Gastrocnemius medialis (tissue), 4 donors: ENCODE measurements at regions not wholly inside any gene's neighbourhood (a gene's known extent, or its start where the extent isn't known, plus 50 kb on each side); places are given as distances from the start of the nearest gene placed in this dataset.

Experiments
- ATAC-seq, 2 donors: fragments of 150-250 bp; one replicate each; pipeline ENCODE4 v1.9.1; 2016
- DNase-seq, 2 donors: peaks; one replicate each; pipeline ENCODE4 v3.0.0-alpha.2; 2019
- H3K27ac ChIP-seq, 4 donors: fragments of 200-600 bp; sonication (generic); 1 replicate in 1 of 4; 2 replicates in 3 of 4; pipeline ENCODE4 v1.5.1; 2016 to 2018; ENCODE audit warnings: mild to moderate bottlenecking in 2 of 4, moderate library complexity in 1 of 4
- H3K27me3 ChIP-seq, 3 donors: fragments of 200-600 bp; sonication (generic) in 2 of 3; 1 replicate in 1 of 3; 2 replicates in 2 of 3; pipeline versions ENCODE4 v1.5.1 to v1.6.0; 2016 to 2019; ENCODE audit warnings: mild to moderate bottlenecking in 1 of 3, moderate library complexity in 1 of 3
- H3K36me3 ChIP-seq, 2 donors: fragments of 200-600 bp; sonication (generic) in 1 of 2; one replicate each; pipeline ENCODE4 v1.5.1; 2017 to 2018
- H3K4me1 ChIP-seq, 2 donors: fragments of 200-600 bp; sonication (generic) in 1 of 2; one replicate each; pipeline ENCODE4 v1.5.1; 2016 to 2017; ENCODE audit warnings: mild to moderate bottlenecking in 2 of 2
- H3K4me3 ChIP-seq, 4 donors: fragments of 200-600 bp; sonication (generic) in 3 of 4; 1 replicate in 1 of 4; 2 replicates in 3 of 4; pipeline ENCODE4 v1.5.1; 2016 to 2019; ENCODE audit warnings: mild to moderate bottlenecking in 2 of 4
- H3K9me3 ChIP-seq, 3 donors: fragments of 200-600 bp; sonication (generic) in 2 of 3; 1 replicate in 1 of 3; 2 replicates in 2 of 3; pipeline ENCODE4 v1.5.1; 2016 to 2019
- POLR2A ChIP-seq, 2 donors: fragments of 450-650 bp; IDR thresholded peaks; one replicate each; pipeline ENCODE4 v1.6.1; 2017; ENCODE audit warnings: antibody characterized with exemption in 2 of 2, mild to moderate bottlenecking in 2 of 2, moderate library complexity in 2 of 2
- in situ Hi-C, 4 donors: fragments of 200-750 bp; cut with MboI; loops; one replicate each; pipeline versions ENCODE4 v1.15.0 to v1.8.0; 2017; ENCODE audit warnings: low sequenced_read_pairs in 4 of 4
- intact Hi-C: fragments of 100-400 bp; cut with DNase I; formaldehyde crosslinking; loops from one replicate; pipeline ENCODE4 v1.15.1; 2023; ENCODE audit warnings: low total_unique reads
- TF ChIP-seq, protein P1 (sequence below), 5 experiments: fragments of 450-650 bp in 3 of 5; fragments of 200-600 bp in 2 of 5; sonication (generic) in 2 of 5; IDR thresholded peaks in 4 of 5; conservative IDR thresholded peaks in 1 of 5; 1 replicate in 4 of 5; 2 replicates in 1 of 5; pipeline ENCODE4 v1.5.1; 2016 to 2019; ENCODE audit warnings: antibody characterized with exemption in 5 of 5, mild to moderate bottlenecking in 3 of 5, moderate library complexity in 3 of 5

DNA sequence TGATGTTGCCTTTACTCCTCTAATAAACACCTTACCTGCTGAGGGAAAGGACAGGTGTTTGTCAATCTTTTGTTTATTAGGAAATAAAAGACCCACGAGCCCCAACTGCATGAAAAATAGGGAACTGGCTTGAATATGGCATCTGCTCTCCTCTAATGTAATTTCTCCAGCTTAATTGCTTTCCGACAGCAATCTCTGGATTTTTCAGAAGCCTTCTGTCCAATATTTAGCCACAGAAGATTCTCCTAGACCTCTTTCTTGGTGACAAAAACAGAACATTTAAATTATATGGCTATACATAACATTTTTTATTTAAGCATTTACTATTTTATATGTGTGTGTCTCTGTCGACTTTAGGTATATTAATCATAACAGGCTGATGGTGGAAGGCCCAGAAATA, 317.4 kb upstream of the ADARB2 start:
- DNase-seq, result no peak
- no peaks in the 10 kb centered on the region for H3K9me3 ChIP-seq
- H3K36me3 ChIP-seq, result no peaks in the 10 kb centered on the region
- ATAC-seq, result no peak
- no peak overlapping the region for H3K27ac ChIP-seq
- H3K27me3 ChIP-seq, result no peaks in the 10 kb centered on the region
- intact Hi-C loops, result no loop called here
- TF ChIP-seq, protein P1, sequence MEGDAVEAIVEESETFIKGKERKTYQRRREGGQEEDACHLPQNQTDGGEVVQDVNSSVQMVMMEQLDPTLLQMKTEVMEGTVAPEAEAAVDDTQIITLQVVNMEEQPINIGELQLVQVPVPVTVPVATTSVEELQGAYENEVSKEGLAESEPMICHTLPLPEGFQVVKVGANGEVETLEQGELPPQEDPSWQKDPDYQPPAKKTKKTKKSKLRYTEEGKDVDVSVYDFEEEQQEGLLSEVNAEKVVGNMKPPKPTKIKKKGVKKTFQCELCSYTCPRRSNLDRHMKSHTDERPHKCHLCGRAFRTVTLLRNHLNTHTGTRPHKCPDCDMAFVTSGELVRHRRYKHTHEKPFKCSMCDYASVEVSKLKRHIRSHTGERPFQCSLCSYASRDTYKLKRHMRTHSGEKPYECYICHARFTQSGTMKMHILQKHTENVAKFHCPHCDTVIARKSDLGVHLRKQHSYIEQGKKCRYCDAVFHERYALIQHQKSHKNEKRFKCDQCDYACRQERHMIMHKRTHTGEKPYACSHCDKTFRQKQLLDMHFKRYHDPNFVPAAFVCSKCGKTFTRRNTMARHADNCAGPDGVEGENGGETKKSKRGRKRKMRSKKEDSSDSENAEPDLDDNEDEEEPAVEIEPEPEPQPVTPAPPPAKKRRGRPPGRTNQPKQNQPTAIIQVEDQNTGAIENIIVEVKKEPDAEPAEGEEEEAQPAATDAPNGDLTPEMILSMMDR (IDR thresholded peaks at IDR 0.05 in 4 of 5, conservative IDR thresholded peaks at IDR 0.05 in 1 of 5), result no peak
- no peak for TF ChIP-seq POLR2A (IDR thresholded peaks at IDR 0.05)
- no peaks in the 10 kb centered on the region for H3K4me1 ChIP-seq
- in situ Hi-C loops, result no loop called here
- H3K4me3 ChIP-seq, result no peak overlapping the region

DNA sequence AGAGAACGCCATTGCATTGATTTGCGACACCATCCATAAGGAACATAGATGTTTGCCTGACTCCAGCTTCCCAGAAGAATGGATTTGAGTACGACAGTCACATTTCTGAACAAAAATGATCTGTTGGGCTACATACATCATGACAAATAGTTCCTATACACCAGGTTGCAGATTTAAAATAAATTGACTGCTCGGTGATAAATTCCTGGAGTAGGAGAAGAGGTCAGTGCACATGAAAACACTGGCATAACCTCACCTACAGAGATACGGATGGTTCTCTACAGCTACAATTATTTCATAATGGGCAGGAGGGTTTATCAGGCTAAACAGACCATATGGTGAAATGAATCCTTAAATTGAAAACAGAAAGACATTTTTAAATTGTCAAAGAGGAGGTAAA, 316.5 kb upstream of the ADARB2 start:
- DNase-seq (no peak), ATAC-seq (no peak)
- in situ Hi-C loops, result no loop called here
- H3K4me3 ChIP-seq, result no peak overlapping the region
- no peaks in the 10 kb centered on the region for H3K36me3 ChIP-seq
- intact Hi-C loops, result no loop called here
- no peaks in the 10 kb centered on the region for H3K27me3 ChIP-seq
- no peak for TF ChIP-seq POLR2A (IDR thresholded peaks at IDR 0.05)
- TF ChIP-seq, protein P1 (IDR thresholded peaks at IDR 0.05 in 4 of 5, conservative IDR thresholded peaks at IDR 0.05 in 1 of 5), result no peak
- H3K9me3 ChIP-seq, result no peaks in the 10 kb centered on the region
- H3K27ac ChIP-seq, result no peak overlapping the region
- H3K4me1 ChIP-seq, result no peaks in the 10 kb centered on the region

DNA sequence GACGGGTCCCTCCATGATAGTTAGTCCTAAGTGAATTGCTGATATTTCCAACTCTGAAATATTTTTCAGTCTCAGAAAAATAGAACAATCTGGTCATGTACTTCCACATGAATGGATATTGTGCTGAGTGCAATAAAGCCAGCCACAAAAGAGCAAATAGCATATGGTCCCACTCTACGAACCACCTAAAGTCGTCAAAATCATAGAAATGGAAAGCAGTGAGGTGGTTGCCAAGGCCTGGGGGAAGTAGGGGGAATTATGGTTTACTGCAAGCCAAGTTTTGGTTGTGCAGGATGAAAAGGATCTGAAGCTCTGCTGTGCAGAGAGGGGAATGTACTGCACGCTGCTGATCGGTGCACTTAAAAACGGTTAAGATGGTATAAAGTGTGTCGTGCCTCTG, 313.8 kb upstream of the ADARB2 start:
- DNase-seq (no peak), ATAC-seq (no peak)
- Histone ChIP-seq H3K27ac (no peak overlapping the region), H3K9me3 (no peaks in the 10 kb centered on the region), H3K27me3 (no peaks in the 10 kb centered on the region), H3K4me3 (no peak overlapping the region), H3K4me1 (no peaks in the 10 kb centered on the region), H3K36me3 (no peaks in the 10 kb centered on the region)
- in situ Hi-C loops, result no loop called here
- intact Hi-C loops, result no loop called here
- TF ChIP-seq, protein P1 (IDR thresholded peaks at IDR 0.05 in 4 of 5, conservative IDR thresholded peaks at IDR 0.05 in 1 of 5), result no peak
- TF ChIP-seq POLR2A (IDR thresholded peaks at IDR 0.05), result no peak

DNA sequence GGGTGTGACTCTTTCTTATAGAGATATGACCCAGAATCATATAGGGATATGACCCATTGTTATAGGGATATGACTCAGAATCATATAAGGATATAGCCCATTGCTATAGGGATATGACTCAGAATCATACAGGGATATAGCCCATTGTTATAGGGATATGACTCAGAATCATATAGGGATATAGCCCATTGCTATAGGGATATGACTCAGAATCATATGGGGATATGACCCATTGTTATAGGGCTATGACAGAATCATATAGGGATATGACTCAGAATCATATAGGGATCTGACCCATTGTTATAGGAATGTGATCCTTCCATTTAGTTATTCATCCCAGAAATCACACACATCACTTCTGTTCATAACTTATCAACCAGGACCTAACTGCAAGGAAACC, 312.2 kb upstream of the ADARB2 start:
- no peaks in the 10 kb centered on the region for H3K36me3 ChIP-seq
- ATAC-seq (no peak), DNase-seq (no peak)
- no peak overlapping the region for H3K4me3 ChIP-seq
- TF ChIP-seq, protein P1 (IDR thresholded peaks at IDR 0.05 in 4 of 5, conservative IDR thresholded peaks at IDR 0.05 in 1 of 5), result no peak
- no peak for TF ChIP-seq POLR2A (IDR thresholded peaks at IDR 0.05)
- in situ Hi-C loops, result no loop called here
- no peaks in the 10 kb centered on the region for H3K9me3 ChIP-seq
- H3K27ac ChIP-seq, result no peak overlapping the region
- H3K4me1 ChIP-seq, result no peaks in the 10 kb centered on the region
- intact Hi-C loops, result no loop called here
- H3K27me3 ChIP-seq, result no peaks in the 10 kb centered on the region

DNA sequence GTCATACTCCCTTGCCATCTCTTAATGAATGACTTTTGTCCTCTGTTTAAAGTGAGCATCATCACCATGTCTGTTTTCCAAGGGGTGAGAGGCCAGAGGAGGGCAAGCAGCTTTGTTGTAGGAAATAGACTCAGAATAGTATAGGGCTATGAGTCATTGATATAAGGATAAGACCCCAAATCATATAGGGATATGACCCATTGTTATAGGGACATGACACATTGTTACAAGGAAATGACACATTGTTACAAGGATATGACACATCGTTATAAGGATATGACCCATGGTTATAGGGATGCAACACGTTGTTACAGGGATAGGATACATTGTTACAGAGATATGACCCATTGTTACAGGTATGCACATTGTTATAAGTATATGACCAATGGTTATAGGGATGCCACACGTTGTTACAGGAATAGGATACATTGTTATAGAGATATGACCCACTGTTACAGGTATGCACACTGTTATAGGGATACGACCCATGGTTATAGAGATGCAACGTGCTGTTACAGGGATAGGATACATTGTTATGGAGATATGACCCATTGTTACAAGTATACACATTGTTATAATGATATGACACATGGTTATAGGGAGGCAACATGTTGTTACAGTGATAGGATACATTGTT, 311.1 kb upstream of the ADARB2 start:
- Histone ChIP-seq H3K27ac (no peak overlapping the region), H3K9me3 (no peaks in the 10 kb centered on the region), H3K36me3 (no peaks in the 10 kb centered on the region), H3K27me3 (no peaks in the 10 kb centered on the region), H3K4me3 (no peak overlapping the region), H3K4me1 (no peaks in the 10 kb centered on the region)
- intact Hi-C loops, result no loop called here
- TF ChIP-seq POLR2A (IDR thresholded peaks at IDR 0.05), result no peak
- TF ChIP-seq, protein P1 (IDR thresholded peaks at IDR 0.05 in 4 of 5, conservative IDR thresholded peaks at IDR 0.05 in 1 of 5), result no peak
- ATAC-seq, result no peak
- in situ Hi-C loops, result no loop called here
- DNase-seq, result no peak
